MM.1S (cell line): ENCODE measurements at regions not wholly inside any gene's neighbourhood (a gene's known extent, or its start where the extent isn't known, plus 50 kb on each side); places are given as distances from the start of the nearest gene placed in this dataset.

Source experiments
- EZH2 ChIP-seq: fragments of 300-600 bp; sonication (generic); optimal IDR thresholded peaks from 2 replicates; pipeline ENCODE3; 2017; ENCODE audit warnings: low read depth, mild to moderate bottlenecking, antibody characterized with exemption, low read length, mixed read lengths
- EZH2phosphoT487 ChIP-seq: fragments of 300-600 bp; sonication (generic); IDR thresholded peaks from 2 replicates; pipeline ENCODE4 v1.6.1; 2018; ENCODE audit warnings: antibody characterized with exemption, low read length
- TF ChIP-seq, protein P1 (sequence below): fragments of 300-600 bp; sonication (generic); IDR thresholded peaks from 2 replicates; pipeline ENCODE4 v1.5.1; 2016; ENCODE audit warnings: antibody characterized with exemption, low read length, mixed read lengths

DNA sequence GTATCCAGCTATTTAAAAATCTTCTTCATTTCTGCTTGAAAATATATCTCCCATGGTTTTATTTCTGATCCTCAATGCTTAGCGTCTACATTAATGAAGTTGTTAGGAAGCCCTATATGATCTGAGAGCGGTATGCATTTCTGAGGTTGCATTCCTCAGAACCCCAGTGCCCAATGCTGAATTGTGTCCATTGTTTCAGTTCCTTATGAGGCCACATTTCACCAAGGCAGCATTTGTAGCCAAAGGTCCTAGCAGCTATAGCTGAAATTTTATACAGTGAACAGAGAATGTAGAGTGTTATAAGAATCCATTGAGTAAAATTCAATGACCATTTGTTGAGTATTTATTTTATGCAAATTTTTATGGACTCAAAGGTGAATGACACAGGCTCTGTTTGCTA, 209.5 kb downstream of the PCDH7 start:
- TF ChIP-seq, protein P1, sequence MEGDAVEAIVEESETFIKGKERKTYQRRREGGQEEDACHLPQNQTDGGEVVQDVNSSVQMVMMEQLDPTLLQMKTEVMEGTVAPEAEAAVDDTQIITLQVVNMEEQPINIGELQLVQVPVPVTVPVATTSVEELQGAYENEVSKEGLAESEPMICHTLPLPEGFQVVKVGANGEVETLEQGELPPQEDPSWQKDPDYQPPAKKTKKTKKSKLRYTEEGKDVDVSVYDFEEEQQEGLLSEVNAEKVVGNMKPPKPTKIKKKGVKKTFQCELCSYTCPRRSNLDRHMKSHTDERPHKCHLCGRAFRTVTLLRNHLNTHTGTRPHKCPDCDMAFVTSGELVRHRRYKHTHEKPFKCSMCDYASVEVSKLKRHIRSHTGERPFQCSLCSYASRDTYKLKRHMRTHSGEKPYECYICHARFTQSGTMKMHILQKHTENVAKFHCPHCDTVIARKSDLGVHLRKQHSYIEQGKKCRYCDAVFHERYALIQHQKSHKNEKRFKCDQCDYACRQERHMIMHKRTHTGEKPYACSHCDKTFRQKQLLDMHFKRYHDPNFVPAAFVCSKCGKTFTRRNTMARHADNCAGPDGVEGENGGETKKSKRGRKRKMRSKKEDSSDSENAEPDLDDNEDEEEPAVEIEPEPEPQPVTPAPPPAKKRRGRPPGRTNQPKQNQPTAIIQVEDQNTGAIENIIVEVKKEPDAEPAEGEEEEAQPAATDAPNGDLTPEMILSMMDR: no peak
- TF ChIP-seq EZH2 (no peak), EZH2phosphoT487 (no peak)
